ENCODE measurements at regions not wholly inside any gene's neighbourhood (a gene's known extent, or its start where the extent isn't known, plus 50 kb on each side); places are given as distances from the start of the nearest gene placed in this dataset.
A peak's percentile ranks its signal among the peaks of the same experiment; 100 is the strongest.

DNA sequence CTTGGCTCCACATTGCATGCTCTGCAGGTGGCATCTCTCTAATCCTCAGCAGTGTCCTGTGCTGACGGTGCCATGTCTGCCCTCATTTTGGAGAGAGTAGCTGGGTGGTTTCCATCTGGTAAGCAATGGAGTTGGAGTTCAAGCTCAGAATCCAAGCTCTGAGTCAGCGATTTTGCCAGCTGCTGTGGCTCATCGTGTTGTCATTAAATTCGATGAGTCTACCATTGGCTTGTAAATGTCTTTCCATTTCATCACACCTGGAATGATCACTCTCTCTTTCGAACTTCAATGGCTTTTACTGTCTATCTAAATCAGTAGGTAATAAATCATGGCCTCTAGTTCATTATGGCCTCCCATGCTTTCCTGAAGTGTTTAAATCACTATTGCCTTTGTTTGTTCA lies 378.5 kb upstream of the TSHZ2 start:
- Histone ChIP-seq H3K4me1 (ENCODE audit: control insufficient read depth, insufficient read depth, low read length) (no peaks in the 10 kb centered on the region), H4K20me1 (ENCODE audit: insufficient read depth, low read length) (no peaks in the 10 kb centered on the region), H3K56ac (ENCODE audit: extremely low read depth, insufficient read depth, low read length) (no peak overlapping the region), H2BK20ac (ENCODE audit: low read depth, low read length) (no peak overlapping the region), H3K14ac (replicated peaks; ENCODE audit: low read depth, low read length) (no peak overlapping the region), H4K91ac (ENCODE audit: insufficient read depth, low read depth, low read length) (no peak overlapping the region), H3K9ac (ENCODE audit: low read depth, low read length) (no peak overlapping the region), H3K36me3 (ENCODE audit: control insufficient read depth, insufficient read depth, low read length) (no peaks in the 10 kb centered on the region), H3K27ac (ENCODE audit: insufficient read depth, low read length) (no peak overlapping the region), H3K9me1 (ENCODE audit: insufficient read depth, low read length) (no peaks in the 10 kb centered on the region), H3K4me2 (ENCODE audit: low read depth, low read length) (no peak overlapping the region), H2BK120ac (ENCODE audit: low read depth, low read length) (no peak overlapping the region), H2AK5ac (ENCODE audit: low read depth, low read length) (no peak overlapping the region), H2AK9ac (replicated peaks; ENCODE audit: low read depth, low read length, poor library complexity) (no peak overlapping the region), H3K79me1 (ENCODE audit: low read depth in 1 of 2, low read length in 2 of 2) (no peaks in the 10 kb centered on the region), H2AFZ (replicated peaks; ENCODE audit: low read length, poor library complexity) (no peak overlapping the region), H3K9me3 (ENCODE audit: control insufficient read depth, insufficient read depth, low read length) (no peaks in the 10 kb centered on the region), H2BK15ac (ENCODE audit: low read depth, low read length) (no peak overlapping the region), H3K4ac (ENCODE audit: low read depth, low read length) (no peak overlapping the region), H3K23ac (ENCODE audit: low read depth, low read length) (no peak overlapping the region), H4K8ac (ENCODE audit: low read depth in 2 of 2, low read length in 2 of 2) (no peak overlapping the region), H3K27me3 (ENCODE audit: control insufficient read depth, insufficient read depth, low read length) (no peaks in the 10 kb centered on the region), H4K5ac (ENCODE audit: low read depth, low read length) (no peak overlapping the region), H2BK5ac (ENCODE audit: low read depth, low read length, poor library complexity, severe bottlenecking) (no peak overlapping the region), H3K4me3 (ENCODE audit: insufficient read depth, low read depth, low read length) (no peak overlapping the region), H3K18ac (ENCODE audit: low read depth, low read length) (no peak overlapping the region)
- dilution Hi-C loops (cut with HindIII; ENCODE audit: low sequenced_read_pairs, unreplicated experiment) (no loop called here), intact Hi-C loops (cut with micrococcal nuclease) (no loop called here), in situ Hi-C loops (cut with MboI; ENCODE audit: low sequenced_read_pairs) (no loop called here)
- TF ChIP-seq MAFK (IDR thresholded peaks at IDR 0.05; ENCODE audit: low read depth, low read length): peak; percentile 77
- no peak for TF ChIP-seq MXI1 (IDR thresholded peaks at IDR 0.05; ENCODE audit: borderline replicate concordance, low read depth, low read length)
- TF ChIP-seq RCOR1 (IDR thresholded peaks at IDR 0.05; ENCODE audit: insufficient replicate concordance, low read length): no peak
- no peak for ATAC-seq (ENCODE audit: low read depth)
- no peak for DNase-seq
- ChIA-PET CTCF (no interaction called here), POLR2A (ENCODE audit: unreplicated experiment) (no interaction called here)
- BruUV-seq (replicated peaks): no TSS peak
- no CpG with 5 or more reads among the region's 5 CpGs for WGBS, 2 experiments (ENCODE audit: extremely low coverage in 2 of 2, insufficient read length in 1 of 2)

All from IMR-90 (cell line).